Testis (tissue), 2 donors: ENCODE measurements at regions not wholly inside any gene's neighbourhood (a gene's known extent, or its start where the extent isn't known, plus 50 kb on each side); places are given as distances from the start of the nearest gene placed in this dataset.
"Not testable (repeated sequence)": the region's sequence is repeated elsewhere in the genome, so short reads cannot be mapped to it uniquely, and the experiment has no call there.

Experiments used
- POLR2A ChIP-seq: fragments of 450-650 bp; IDR thresholded peaks from one replicate; pipeline ENCODE4 v1.6.1; 2017; ENCODE audit warnings: antibody characterized with exemption, mild to moderate bottlenecking, moderate library complexity
- TF ChIP-seq, protein P1 (sequence below), 3 experiments: fragments of 450-650 bp in 2 of 3; fragments of 200-600 bp in 1 of 3; sonication (generic) in 1 of 3; IDR thresholded peaks; one replicate each; pipeline ENCODE4 v1.5.1; 2016 to 2019; ENCODE audit warnings: antibody characterized with exemption in 3 of 3, mild to moderate bottlenecking in 2 of 3, moderate library complexity in 1 of 3

DNA sequence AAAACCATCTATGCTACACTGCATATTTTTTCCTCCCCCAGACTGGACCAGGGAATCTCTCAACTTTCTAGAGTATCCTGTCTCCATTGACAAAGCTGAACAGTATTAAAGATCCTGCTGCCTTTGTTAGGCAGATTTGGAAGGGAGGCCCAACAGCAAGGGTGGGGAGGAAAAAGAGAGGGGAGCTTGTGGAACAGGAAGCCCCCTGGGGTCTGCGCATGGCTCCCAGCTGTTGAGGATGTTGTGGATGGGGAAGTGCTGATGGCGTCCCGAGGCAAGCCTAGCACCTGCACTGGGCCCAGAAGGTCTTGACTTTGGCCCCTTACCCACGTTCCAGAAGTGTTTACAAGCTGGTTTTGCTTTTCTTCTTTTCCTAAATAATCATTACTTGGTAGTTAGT lies 146.6 kb downstream of the TBC1D2B start:
- not testable (repeated sequence) for TF ChIP-seq POLR2A
- TF ChIP-seq, protein P1, sequence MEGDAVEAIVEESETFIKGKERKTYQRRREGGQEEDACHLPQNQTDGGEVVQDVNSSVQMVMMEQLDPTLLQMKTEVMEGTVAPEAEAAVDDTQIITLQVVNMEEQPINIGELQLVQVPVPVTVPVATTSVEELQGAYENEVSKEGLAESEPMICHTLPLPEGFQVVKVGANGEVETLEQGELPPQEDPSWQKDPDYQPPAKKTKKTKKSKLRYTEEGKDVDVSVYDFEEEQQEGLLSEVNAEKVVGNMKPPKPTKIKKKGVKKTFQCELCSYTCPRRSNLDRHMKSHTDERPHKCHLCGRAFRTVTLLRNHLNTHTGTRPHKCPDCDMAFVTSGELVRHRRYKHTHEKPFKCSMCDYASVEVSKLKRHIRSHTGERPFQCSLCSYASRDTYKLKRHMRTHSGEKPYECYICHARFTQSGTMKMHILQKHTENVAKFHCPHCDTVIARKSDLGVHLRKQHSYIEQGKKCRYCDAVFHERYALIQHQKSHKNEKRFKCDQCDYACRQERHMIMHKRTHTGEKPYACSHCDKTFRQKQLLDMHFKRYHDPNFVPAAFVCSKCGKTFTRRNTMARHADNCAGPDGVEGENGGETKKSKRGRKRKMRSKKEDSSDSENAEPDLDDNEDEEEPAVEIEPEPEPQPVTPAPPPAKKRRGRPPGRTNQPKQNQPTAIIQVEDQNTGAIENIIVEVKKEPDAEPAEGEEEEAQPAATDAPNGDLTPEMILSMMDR (IDR thresholded peaks at IDR 0.05) = not testable (repeated sequence)
